Prostate gland (tissue), 2 donors: ENCODE measurements at regions not wholly inside any gene's neighbourhood (a gene's known extent, or its start where the extent isn't known, plus 50 kb on each side); places are given as distances from the start of the nearest gene placed in this dataset.

Source experiments
- POLR2A ChIP-seq: fragments of 450-650 bp; IDR thresholded peaks from one replicate; pipeline ENCODE4 v1.6.1; 2016; ENCODE audit warnings: antibody characterized with exemption, mild to moderate bottlenecking
- TF ChIP-seq, protein P1 (sequence below), 4 experiments: fragments of 200-600 bp in 2 of 4; fragments of 450-650 bp in 2 of 4; sonication (generic) in 2 of 4; IDR thresholded peaks; 1 replicate in 3 of 4; 2 replicates in 1 of 4; pipeline ENCODE4 v1.5.1; 2016 to 2019; ENCODE audit warnings: antibody characterized with exemption in 4 of 4, mild to moderate bottlenecking in 2 of 4, moderate library complexity in 2 of 4

GRCh38 chr20:48209102-48209501 is 423.8 kb upstream of the SULF2 start:
- TF ChIP-seq POLR2A, result no peak
- TF ChIP-seq, protein P1, sequence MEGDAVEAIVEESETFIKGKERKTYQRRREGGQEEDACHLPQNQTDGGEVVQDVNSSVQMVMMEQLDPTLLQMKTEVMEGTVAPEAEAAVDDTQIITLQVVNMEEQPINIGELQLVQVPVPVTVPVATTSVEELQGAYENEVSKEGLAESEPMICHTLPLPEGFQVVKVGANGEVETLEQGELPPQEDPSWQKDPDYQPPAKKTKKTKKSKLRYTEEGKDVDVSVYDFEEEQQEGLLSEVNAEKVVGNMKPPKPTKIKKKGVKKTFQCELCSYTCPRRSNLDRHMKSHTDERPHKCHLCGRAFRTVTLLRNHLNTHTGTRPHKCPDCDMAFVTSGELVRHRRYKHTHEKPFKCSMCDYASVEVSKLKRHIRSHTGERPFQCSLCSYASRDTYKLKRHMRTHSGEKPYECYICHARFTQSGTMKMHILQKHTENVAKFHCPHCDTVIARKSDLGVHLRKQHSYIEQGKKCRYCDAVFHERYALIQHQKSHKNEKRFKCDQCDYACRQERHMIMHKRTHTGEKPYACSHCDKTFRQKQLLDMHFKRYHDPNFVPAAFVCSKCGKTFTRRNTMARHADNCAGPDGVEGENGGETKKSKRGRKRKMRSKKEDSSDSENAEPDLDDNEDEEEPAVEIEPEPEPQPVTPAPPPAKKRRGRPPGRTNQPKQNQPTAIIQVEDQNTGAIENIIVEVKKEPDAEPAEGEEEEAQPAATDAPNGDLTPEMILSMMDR (IDR thresholded peaks at IDR 0.05), result no peak
